GM19099 (cell line): ENCODE measurements at regions not wholly inside any gene's neighbourhood (a gene's known extent, or its start where the extent isn't known, plus 50 kb on each side); places are given as distances from the start of the nearest gene placed in this dataset.

Source experiments
- POLR2A ChIP-seq: IDR thresholded peaks from 3 replicates; pipeline ENCODE4 v1.6.1; 2011; ENCODE audit warnings: low read depth; ENCODE audit not compliant: insufficient read length; ENCODE audit errors: extremely low read depth

GRCh38 chr6:105588123-105588710, 185.3 kb upstream of the PREP start:
- no peak for TF ChIP-seq POLR2A

GRCh38 chr6:105587349-105588122, 184.7 kb upstream of the PREP start:
- no peak for TF ChIP-seq POLR2A

- TF ChIP-seq POLR2A: no peak
Observed at GRCh38 chr6:105578179-105578707, 175.4 kb upstream of the PREP start.

- TF ChIP-seq POLR2A: no peak
Observed at GRCh38 chr6:105573556-105573955, 170.7 kb upstream of the PREP start.

- no peak for TF ChIP-seq POLR2A
Observed at GRCh38 chr6:105573138-105573537, 170.3 kb upstream of the PREP start.

- no peak for TF ChIP-seq POLR2A
Observed at GRCh38 chr6:105570416-105570815, 167.5 kb upstream of the PREP start.

GRCh38 chr6:105569706-105570105, 166.8 kb upstream of the PREP start:
- no peak for TF ChIP-seq POLR2A

GRCh38 chr6:105568751-105569150, 165.9 kb upstream of the PREP start:
- TF ChIP-seq POLR2A: no peak

- no peak for TF ChIP-seq POLR2A
Observed at GRCh38 chr6:105568142-105568541, 165.3 kb upstream of the PREP start.

- TF ChIP-seq POLR2A: no peak
Observed at GRCh38 chr6:105567140-105567539, 164.3 kb upstream of the PREP start.

GRCh38 chr6:105566503-105566902, 163.6 kb upstream of the PREP start:
- TF ChIP-seq POLR2A: no peak

GRCh38 chr6:105564121-105564902, 161.4 kb upstream of the PREP start:
- no peak for TF ChIP-seq POLR2A

GRCh38 chr6:105562027-105562426, 159.1 kb upstream of the PREP start:
- no peak for TF ChIP-seq POLR2A

- no peak for TF ChIP-seq POLR2A
Observed at GRCh38 chr6:105561486-105561885, 158.6 kb upstream of the PREP start.

GRCh38 chr6:105560611-105561066, 157.8 kb upstream of the PREP start:
- no peak for TF ChIP-seq POLR2A

- TF ChIP-seq POLR2A: no peak
Observed at GRCh38 chr6:105557291-105557690, 154.4 kb upstream of the PREP start.

GRCh38 chr6:105553171-105553570, 150.3 kb upstream of the PREP start:
- no peak for TF ChIP-seq POLR2A
